ENCODE measurements at regions not wholly inside any gene's neighbourhood (a gene's known extent, or its start where the extent isn't known, plus 50 kb on each side); places are given as distances from the start of the nearest gene placed in this dataset.
"Not testable (repeated sequence)": the region's sequence is repeated elsewhere in the genome, so short reads cannot be mapped to it uniquely, and the experiment has no call there.

GRCh38 chrX:63581906-63582305 is 203.1 kb downstream of the ARHGEF9 start:
- in situ Hi-C loops (cut with MboI; ENCODE audit: low sequenced_read_pairs, unreplicated experiment): no loop called here
- no peak for TF ChIP-seq CTCF (IDR thresholded peaks at IDR 0.05; ENCODE audit: borderline replicate concordance, control extremely low read depth, extremely low read depth, insufficient read depth, missing control alignments)
- DNase-seq (ENCODE audit: low spot score): no peak

DNA sequence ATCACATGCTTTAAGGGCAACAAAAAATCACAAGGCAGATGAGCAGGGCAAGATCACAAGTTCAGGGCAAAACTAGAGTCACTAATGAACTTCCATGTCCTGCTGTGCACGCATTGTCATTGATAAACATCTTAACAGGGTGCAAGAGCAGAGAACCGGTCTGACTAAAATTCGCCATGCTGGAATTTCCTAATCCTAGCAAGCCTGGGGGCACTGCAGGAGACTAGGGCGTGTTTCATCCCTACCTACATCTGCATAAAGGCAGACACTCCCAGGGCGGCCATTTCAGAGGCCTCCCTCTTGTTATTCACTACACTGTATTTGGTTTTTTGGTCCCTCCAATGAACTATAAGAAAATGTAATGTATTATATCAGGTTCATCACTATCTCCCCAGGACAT is 203.6 kb downstream of the ARHGEF9 start:
- no peak for DNase-seq (ENCODE audit: low spot score)
- TF ChIP-seq CTCF (IDR thresholded peaks at IDR 0.05; ENCODE audit: borderline replicate concordance, control extremely low read depth, extremely low read depth, insufficient read depth, missing control alignments): no peak
- in situ Hi-C loops (cut with MboI; ENCODE audit: low sequenced_read_pairs, unreplicated experiment): no loop called here

GRCh38 chrX:63576533-63576932 is 208.5 kb downstream of the ARHGEF9 start:
- no peak for DNase-seq (ENCODE audit: low spot score)
- no peak for TF ChIP-seq CTCF (IDR thresholded peaks at IDR 0.05; ENCODE audit: borderline replicate concordance, control extremely low read depth, extremely low read depth, insufficient read depth, missing control alignments)
- in situ Hi-C loops (cut with MboI; ENCODE audit: low sequenced_read_pairs, unreplicated experiment): no loop called here

DNA sequence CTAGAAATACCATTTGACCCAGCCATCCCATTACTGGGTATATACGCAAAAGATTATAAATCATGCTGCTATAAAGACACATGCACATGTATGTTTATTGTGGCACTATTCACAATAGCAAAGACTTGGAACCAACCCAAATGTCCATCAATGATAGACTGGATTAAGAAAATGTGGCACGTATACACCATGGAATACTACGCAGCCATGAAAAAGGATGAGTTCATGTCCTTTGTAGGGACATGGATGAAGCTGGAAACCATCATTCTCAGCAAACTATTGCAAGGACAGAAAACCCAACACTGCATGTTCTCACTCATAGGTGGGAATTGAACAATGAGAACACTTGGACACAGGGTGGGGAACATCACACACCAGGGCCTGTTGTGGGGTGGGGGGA is 209.3 kb downstream of the ARHGEF9 start:
- DNase-seq (ENCODE audit: low spot score); in situ Hi-C loops (cut with MboI; ENCODE audit: low sequenced_read_pairs, unreplicated experiment): not testable (repeated sequence)

DNA sequence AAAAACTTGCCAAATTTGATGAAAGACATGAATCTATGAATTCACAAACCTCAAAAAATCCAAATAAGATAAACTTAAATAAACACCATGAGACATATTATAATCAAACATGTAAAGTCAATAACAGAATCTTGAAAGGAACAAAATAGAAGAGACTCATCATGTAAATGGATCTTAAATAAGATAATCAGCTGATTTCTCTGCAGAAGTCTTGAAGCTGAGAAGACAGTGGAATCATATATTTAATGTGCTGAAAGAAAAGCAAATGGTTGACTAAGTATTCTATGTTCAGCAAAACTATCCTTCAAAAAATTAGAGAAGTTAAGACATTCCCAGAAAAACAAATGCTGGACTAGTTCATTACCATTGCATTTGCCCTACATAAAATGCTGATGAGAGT is 215.7 kb upstream of the SPIN4 start:
- no peak for TF ChIP-seq CTCF (IDR thresholded peaks at IDR 0.05; ENCODE audit: borderline replicate concordance, control extremely low read depth, extremely low read depth, insufficient read depth, missing control alignments)
- in situ Hi-C loops (cut with MboI; ENCODE audit: low sequenced_read_pairs, unreplicated experiment): no loop called here

DNA sequence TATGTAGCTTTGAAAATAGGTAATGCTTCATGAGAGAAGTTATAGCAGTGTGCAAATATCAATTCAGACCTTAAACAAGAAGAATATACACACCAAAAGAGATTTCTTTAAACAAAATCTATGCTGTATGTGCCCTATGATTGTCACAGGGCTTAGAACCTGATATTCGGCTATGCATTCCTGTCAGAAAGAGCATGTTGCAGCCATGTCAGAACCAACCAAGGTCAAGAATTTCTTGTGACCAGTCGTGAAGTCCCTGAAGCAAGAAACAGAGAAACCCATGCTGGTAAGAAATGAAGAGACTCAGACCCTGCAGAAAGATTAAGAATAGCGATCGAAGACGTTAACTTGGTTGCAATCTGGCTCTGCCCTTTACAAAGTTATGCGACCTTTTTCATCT is 210.3 kb upstream of the SPIN4 start:
- TF ChIP-seq CTCF (IDR thresholded peaks at IDR 0.05; ENCODE audit: borderline replicate concordance, control extremely low read depth, extremely low read depth, insufficient read depth, missing control alignments): no peak
- DNase-seq (ENCODE audit: low spot score): no peak
- in situ Hi-C loops (cut with MboI; ENCODE audit: low sequenced_read_pairs, unreplicated experiment): no loop called here

More for the DNA sequence above, 215.7 kb upstream of the SPIN4 start:
- DNase-seq (ENCODE audit: low spot score): no peak

DNA sequence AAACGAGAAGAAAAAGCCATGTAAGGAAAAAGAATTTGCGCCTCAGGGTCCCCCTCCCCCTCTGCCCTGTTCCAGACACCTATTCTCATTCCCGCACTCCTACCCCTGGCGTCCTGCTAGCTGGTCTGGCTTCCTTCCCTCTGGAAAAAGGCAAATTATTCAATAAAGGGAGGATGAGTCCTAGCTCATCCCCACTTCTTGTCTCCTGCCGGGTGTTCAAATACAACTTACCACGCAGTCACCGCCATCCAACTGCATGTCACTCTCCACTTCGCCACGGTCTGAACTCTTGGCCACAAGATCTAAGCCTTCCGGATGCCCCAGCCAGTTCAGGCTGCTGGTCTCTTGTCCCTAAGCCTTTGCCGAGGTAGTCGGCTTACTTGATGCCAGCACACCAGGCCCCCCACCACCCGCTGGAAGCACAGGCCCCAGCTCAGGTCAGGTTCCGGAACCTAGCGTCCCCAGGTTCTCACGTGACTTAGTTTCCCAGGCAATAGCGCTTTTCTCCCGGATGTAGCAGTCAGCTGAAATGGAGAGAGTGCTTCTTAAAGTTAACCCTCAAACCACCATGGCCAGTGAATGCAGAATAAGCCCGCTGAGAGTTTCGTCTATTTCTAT is 209.6 kb upstream of the SPIN4 start:
- TF ChIP-seq CTCF (IDR thresholded peaks at IDR 0.05; ENCODE audit: borderline replicate concordance, control extremely low read depth, extremely low read depth, insufficient read depth, missing control alignments): no peak
- DNase-seq (ENCODE audit: low spot score): peak; percentile 43
- in situ Hi-C loops (cut with MboI; ENCODE audit: low sequenced_read_pairs, unreplicated experiment): no loop called here

All from GM13976 (cell line).